NCI-H524 (cell line): ENCODE measurements at regions not wholly inside any gene's neighbourhood (a gene's known extent, or its start where the extent isn't known, plus 50 kb on each side); places are given as distances from the start of the nearest gene placed in this dataset.

Experiments
- DNase-seq, 2 experiments: peaks; one replicate each; lab custom pipeline; 2025; lab: John Stamatoyannopoulos, UW

GRCh38 chrX:69306063-69306404 is 140.8 kb upstream of the PJA1 start:
- no peak for DNase-seq

DNA sequence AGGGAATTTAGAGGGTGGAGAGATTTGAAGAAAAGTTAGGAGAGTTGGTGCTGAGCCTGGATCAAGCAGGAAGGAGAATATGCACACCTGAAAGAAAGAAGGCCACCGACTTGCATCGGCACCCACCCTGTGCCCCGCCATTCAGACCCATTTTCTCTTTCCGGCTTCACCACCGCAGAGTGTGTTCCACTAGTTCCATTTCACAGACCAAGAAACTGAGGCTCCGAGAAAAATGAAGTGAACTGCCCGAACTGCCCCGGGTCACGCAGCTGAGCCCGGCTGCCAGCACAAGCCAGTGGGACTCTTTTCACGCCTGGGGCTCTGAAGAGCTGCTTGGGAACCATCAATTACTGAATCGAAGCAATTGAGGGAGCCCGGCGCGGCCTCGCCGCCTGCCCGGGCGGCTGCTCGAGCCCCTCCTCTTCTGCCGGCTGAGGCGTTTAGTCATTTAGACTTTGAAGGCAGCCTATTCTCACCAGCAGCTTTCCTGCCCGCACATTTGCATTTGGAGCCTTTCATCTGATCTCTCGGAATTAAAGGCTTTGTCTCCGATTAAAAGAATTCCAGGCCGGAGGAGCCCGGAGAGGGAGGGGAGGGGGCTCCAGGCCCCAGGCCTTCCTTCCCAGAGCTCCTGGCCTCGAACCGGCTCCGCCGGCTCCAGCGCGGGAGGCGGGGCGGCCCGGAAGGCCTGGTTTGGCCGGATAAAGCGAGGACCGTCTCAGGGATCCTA is 140.2 kb upstream of the PJA1 start:
- DNase-seq, result no peak

DNA sequence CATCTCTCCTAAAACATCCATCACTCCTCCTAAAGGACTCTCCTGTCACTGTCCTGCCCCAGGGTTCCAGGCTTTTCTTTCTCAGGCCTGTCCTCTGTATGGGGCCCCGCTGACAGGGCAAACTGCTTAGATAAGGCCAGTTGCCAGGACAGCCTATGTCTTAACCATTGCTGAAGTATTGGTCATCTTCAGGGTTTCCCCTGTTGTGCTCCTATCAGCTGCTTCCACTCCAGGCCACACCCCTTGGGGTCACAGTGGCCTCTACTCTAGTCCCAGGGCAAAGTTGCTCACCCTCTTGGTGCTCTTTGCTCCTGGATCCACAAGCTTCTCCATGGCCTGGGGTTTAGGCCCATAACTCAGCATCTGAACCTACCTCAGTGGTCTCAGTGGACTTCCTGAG is 138.0 kb upstream of the PJA1 start:
- no peak for DNase-seq

DNA sequence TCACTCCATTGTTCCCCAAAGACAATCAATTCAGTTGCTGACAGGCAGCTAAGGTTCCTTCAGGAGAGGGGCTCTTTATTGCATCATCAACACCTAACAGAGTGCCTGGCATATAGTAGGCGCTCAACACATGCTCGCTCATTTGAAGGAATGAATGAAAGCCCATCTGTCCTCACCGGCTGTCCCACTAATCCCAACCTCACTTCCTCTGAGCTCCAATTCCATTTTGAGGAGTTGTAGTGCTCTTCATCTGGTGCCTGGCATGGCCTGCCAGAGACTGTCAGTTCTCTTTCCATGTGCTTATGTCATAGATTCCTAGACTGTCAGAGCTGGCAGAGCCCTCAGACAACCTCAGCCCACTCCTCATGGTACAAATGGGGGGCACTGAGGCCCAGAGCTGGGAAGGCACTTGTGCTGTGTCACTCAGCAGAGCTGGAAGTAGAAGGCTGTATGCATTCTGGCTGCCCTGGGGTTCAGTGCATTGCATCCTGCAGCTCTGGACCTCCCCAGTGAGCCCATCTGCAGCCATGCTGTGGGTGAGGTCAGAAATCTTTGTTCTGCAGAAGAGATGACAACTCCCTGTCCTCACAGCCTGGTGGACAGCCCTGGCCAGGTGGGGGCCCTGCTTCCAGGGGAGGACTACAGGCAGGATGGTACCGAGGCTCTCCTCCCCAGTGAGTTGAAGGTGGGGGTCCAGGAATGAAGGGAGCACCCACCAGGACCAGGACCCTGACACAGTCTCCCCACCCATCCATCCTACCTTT is 134.9 kb upstream of the PJA1 start:
- DNase-seq, result peak; percentile 83 to 92

DNA sequence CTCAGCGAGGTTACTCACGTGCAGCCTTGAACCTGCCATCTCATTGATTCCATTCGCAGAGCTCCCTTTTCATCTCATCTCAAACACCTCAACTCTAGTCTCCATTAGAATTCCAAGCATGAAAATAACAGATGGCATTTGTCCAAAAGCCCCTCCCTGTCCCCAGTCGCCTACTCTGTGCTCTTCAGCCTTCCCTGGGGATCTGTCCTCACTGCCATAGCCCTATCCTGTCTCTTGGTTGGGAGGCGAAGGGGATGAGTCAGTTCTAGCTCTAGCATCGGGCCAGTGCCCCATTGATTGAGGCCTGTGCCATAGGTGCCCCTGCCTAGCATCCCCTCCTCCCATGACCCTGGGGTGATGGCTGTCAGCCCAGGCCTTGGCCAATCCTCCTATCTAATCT is 134.0 kb upstream of the PJA1 start:
- DNase-seq, result peak; percentile 72 to 84

DNA sequence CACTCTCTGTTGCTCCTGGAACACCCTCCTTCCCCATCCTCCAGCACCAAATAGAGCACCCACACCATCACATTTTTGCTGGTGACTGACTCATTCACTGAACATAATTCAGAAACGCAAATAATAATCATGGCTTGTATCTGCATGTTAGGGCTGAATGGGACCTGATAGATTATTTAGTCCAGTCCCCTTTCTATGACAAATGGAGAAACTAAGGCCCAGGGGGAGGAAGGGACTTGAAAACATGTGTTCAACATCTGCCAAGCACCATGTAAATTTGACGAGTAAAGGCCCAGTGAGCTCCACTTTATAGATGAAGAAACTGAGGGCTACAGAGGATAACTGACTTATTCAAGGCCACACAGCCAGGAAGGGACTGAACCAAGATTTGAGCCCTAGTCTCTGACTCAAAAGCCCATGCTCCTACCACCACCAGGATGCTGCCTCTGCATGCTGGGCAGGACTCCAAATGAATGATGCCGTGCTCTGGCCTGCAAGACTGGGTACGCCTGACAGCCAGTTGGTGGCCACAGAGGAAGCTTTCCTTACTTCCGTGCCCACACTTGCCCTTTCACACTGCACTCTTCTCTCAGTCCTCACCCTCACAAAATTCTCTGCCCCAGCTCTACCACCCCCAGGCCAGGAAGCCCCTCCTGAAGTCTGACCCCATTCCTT is 133.3 kb upstream of the PJA1 start:
- DNase-seq, result peak in 1 of 2 experiments; percentile 23

DNA sequence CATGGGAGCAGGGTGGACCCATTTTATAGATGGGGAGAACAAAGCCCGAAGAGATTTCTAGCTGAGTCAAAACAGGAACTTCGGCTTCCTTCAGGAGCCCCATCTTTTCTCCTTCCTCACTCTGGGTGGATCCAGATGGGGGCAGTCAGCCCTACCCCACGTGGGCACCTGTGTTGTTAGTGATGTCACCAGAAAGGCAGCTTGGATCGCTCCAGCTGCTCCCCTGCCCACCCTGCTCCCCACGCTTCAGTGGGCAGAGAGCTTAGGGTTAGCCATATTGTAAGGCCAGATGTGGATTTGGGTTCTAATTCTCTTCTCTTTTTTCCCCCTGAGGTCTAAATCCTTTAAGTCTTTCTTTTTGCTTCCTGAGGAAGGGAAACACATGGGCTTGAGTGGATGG is 132.3 kb upstream of the PJA1 start:
- DNase-seq, result peak; percentile 86 to 97

- DNase-seq, result no peak
Observed at GRCh38 chrX:69293776-69294601, 128.7 kb upstream of the PJA1 start.

GRCh38 chrX:69291116-69291515 is 125.9 kb upstream of the PJA1 start:
- no peak for DNase-seq

GRCh38 chrX:69290292-69290691 is 125.0 kb upstream of the PJA1 start:
- DNase-seq, result no peak

DNA sequence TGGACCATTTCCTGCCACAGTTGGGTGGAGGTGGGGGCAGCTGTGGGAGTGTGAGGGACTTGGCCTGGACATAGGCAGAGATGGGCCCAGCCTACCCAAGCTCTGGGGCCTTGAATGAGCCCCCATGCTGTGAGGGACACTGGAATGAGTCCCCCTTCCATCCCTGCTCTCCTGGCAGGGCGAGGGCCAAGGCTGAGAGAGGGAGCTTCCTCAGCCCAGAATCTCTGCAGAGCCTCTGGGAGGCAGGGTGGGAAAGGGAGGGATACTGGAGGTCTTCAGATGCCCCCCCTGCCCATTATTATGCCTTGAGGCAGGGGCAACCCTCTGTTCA is 124.5 kb upstream of the PJA1 start:
- DNase-seq, result no peak

DNA sequence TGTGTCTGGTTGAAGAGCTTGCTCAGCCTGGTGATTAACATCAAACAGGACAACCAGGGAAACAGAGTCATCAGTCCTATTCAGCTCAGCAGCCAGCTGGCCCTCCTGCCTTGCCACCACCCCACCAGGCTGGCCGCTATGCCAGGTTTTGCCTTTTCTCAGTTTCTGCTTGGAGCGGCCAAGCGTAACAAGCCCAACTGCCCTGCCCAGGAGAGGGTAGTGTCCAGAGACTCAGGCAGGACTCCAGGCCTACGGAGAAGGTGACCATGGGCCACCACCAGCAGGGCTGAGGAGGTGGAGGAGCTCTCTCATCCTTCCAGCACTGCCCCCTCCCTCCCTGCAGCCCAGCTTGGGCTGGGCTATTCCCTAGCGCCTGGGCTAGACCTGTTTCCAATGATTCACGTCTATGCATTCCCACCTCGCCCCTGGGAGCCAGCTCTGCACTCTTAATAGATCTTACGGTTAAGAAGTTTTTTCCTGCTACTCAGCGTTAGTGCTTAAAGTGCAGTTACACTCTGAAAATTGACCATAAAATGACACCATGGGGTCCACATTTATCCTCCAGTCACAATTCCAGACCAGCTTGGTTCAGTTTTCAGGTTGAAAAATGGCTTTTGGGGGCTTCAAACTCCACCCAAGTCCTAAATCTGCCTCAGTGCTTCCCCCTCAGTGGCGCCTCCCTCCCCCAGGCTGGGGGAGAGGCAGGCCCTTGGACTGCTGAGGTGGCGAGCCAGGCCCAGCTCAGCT is 124.0 kb upstream of the PJA1 start:
- no peak for DNase-seq

GRCh38 chrX:69287095-69287494 is 121.8 kb upstream of the PJA1 start:
- no peak for DNase-seq

DNA sequence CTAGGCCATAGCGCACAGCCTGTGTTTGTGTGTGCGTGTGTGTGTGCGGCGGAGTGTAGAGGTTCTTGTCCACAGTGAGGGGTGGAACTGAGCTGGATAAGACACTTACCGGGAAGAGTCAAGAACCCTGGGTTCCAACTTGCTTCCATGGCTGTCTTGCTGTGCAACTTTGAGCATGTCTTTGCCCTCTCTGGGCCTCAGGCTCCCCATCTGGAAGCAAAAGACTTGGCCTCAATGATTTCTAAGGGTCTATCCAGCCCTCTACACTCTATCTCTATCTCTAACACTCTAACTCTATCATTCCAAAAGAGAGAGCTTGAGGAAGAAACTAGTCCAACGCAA is 121.3 kb upstream of the PJA1 start:
- no peak for DNase-seq

DNA sequence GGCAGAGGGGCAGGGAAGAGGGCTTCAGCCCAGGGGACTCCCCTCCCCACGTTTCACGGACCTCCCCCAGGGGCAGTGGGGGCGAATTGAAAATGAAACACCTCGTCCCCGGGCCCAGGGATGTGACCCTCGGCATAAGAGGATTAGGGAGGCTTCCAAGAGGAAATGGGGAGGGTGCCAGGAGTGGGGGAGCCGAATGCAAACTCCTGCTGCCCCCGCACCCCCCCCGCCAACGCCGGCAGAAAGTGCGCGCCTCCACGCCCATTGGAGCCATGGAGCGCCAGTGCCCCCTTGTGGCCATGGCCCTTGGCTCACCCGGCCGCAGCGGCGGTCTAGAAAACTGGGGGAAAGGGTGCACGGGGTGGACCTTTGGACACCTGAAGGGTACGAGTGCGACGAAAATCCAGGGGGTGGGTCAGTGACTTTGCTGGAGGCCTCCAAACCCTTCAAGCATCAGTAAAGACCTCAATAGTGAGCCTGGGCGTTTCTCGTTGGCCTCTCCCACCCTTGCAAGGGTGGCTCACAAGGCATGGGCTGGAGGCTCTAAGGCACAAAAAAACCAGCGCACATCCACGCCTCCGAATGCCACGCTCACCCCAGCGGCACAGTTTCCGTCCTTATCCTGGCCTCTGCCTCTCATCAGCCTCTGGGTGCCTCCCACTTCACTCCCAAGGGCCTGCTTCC is 120.8 kb upstream of the PJA1 start:
- peak; percentile 64 to 77 for DNase-seq

GRCh38 chrX:69285401-69285877 is 120.2 kb upstream of the PJA1 start:
- peak in 1 of 2 experiments; percentile 44 for DNase-seq

- no peak for DNase-seq
Observed at GRCh38 chrX:69284491-69284890, 119.2 kb upstream of the PJA1 start.

DNA sequence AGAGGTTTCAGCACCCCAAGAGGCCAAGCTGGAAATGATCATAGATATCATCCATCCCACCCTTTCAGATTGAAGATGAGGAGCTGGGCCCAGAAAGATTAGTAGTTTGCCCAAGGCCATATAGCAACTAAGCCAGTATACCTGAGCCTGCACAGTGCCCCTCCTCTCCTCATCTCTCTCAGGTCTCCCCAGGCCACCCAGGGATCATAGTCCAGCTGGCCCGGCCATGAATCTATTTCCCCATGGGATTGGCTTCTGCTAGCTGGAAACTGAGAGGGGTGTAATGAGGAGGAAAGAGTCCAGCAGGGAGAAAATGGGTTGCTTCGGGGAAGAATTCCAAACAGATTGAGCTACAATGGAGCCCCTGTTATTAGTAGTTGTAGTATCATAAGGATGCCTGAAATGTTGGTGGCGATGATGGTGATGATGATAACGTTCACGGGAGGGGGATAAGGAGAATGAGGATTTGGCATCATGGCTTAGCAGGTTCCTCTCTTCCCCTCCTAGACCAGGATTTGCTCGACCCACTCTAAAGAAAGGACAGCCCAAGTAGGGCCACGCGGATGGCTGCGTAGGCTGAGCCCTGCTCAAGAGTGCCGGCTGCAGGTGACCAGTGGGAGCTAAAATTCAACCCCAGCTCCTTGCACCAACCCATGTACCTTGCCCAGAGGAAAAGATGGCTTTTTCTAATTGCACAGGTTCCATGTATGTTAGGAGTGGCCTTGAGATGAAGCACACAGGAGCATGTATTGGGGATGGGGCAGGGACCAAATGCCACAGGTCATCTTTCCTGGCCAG is 117.8 kb upstream of the PJA1 start:
- no peak for DNase-seq

- no peak for DNase-seq
Observed at GRCh38 chrX:69280933-69281332, 115.7 kb upstream of the PJA1 start.

GRCh38 chrX:69279234-69279633 is 114.0 kb upstream of the PJA1 start:
- DNase-seq, result no peak
